Trophoblast cell (in vitro differentiated cells and primary cell): ENCODE measurements at regions not wholly inside any gene's neighbourhood (a gene's known extent, or its start where the extent isn't known, plus 50 kb on each side); places are given as distances from the start of the nearest gene placed in this dataset.
"Not testable (repeated sequence)": the region's sequence is repeated elsewhere in the genome, so short reads cannot be mapped to it uniquely, and the experiment has no call there.

Experiments
- DNase-seq, 2 donors: peaks; one replicate each; pipeline ENCODE4 v3.0.0-alpha.2; 2016
- H2AFZ ChIP-seq: 2 replicates; pipeline ENCODE4 v1.6.1; 2013; ENCODE audit warnings: low read length, moderate library complexity, mild to moderate bottlenecking; ENCODE audit not compliant: insufficient read depth, poor library complexity
- H2AK5ac ChIP-seq: 2 replicates; pipeline ENCODE4 v1.6.1; 2013; ENCODE audit warnings: mild to moderate bottlenecking, low read length
- H2BK120ac ChIP-seq: 2 replicates; pipeline ENCODE4 v1.6.1; 2013; ENCODE audit warnings: low read length, mild to moderate bottlenecking, moderate library complexity; ENCODE audit not compliant: insufficient read depth, poor library complexity
- H2BK12ac ChIP-seq: 2 replicates; pipeline ENCODE4 v1.6.1; 2013; ENCODE audit warnings: mild to moderate bottlenecking, low read length, moderate library complexity
- H2BK5ac ChIP-seq: 2 replicates; pipeline ENCODE4 v1.6.1; 2013; ENCODE audit warnings: low read length, low read depth, moderate library complexity, mild to moderate bottlenecking; ENCODE audit not compliant: poor library complexity
- H3K14ac ChIP-seq: 2 replicates; pipeline ENCODE4 v1.6.1; 2013; ENCODE audit warnings: mild to moderate bottlenecking, low read length
- H3K18ac ChIP-seq: 2 replicates; pipeline ENCODE4 v1.6.1; 2013; ENCODE audit warnings: mild to moderate bottlenecking, low read length
- H3K23ac ChIP-seq: 2 replicates; pipeline ENCODE4 v1.6.1; 2013; ENCODE audit warnings: low read length
- H3K27ac ChIP-seq: 2 replicates; pipeline ENCODE4 v1.5.1; 2013; ENCODE audit warnings: low read depth, mild to moderate bottlenecking, inconsistent platforms, low read length, moderate library complexity
- H3K27me3 ChIP-seq: 2 replicates; pipeline ENCODE4 v1.6.1; 2013; ENCODE audit warnings: inconsistent platforms, mild to moderate bottlenecking, low read length, moderate library complexity; ENCODE audit not compliant: insufficient read depth
- H3K36me3 ChIP-seq, 2 experiments: 1 replicate in 1 of 2; 2 replicates in 1 of 2; pipeline ENCODE4 v1.6.1; 2013; ENCODE audit warnings: low read length in 2 of 2, mild to moderate bottlenecking in 2 of 2, moderate library complexity in 1 of 2; ENCODE audit not compliant: insufficient read depth in 2 of 2, control insufficient read depth in 1 of 2
- H3K4ac ChIP-seq: 2 replicates; pipeline ENCODE4 v1.6.1; 2013; ENCODE audit warnings: low read depth, mild to moderate bottlenecking, low read length, moderate library complexity
- H3K4me1 ChIP-seq, 2 experiments: 1 replicate in 1 of 2; 2 replicates in 1 of 2; pipeline ENCODE4 v1.6.1; 2013; ENCODE audit warnings: low read length in 2 of 2, mild to moderate bottlenecking in 2 of 2, moderate library complexity in 1 of 2; ENCODE audit not compliant: insufficient read depth in 2 of 2, control insufficient read depth in 1 of 2
- H3K4me2 ChIP-seq: 2 replicates; pipeline ENCODE4 v1.6.1; 2013; ENCODE audit warnings: inconsistent platforms, mild to moderate bottlenecking, low read length, moderate library complexity
- H3K4me3 ChIP-seq: 2 replicates; pipeline ENCODE4 v1.5.1; 2013; ENCODE audit warnings: mild to moderate bottlenecking, low read depth, low read length, inconsistent platforms
- H3K79me1 ChIP-seq: one replicate; pipeline ENCODE4 v1.6.1; 2013; ENCODE audit warnings: low read length
- H3K79me2 ChIP-seq: 2 replicates; pipeline ENCODE4 v1.6.1; 2013; ENCODE audit warnings: low read length, mild to moderate bottlenecking; ENCODE audit not compliant: control insufficient read depth, insufficient read depth, poor library complexity
- H3K9ac ChIP-seq: 2 replicates; pipeline ENCODE4 v1.6.1; 2013; ENCODE audit warnings: mild to moderate bottlenecking, low read length
- H3K9me3 ChIP-seq: 2 replicates; pipeline ENCODE4 v1.6.1; 2013; ENCODE audit warnings: low read depth, mild to moderate bottlenecking, control low read depth, inconsistent platforms, low read length; ENCODE audit not compliant: insufficient read depth
- H4K12ac ChIP-seq: 2 replicates; pipeline ENCODE4 v1.6.1; 2013; ENCODE audit warnings: low read depth, mild to moderate bottlenecking, low read length, moderate library complexity
- H4K8ac ChIP-seq: 2 replicates; pipeline ENCODE4 v1.6.1; 2013; ENCODE audit warnings: low read depth, mild to moderate bottlenecking, low read length, moderate library complexity
- H4K91ac ChIP-seq: one replicate; pipeline ENCODE4 v1.6.1; 2013; ENCODE audit warnings: low read depth, mild to moderate bottlenecking, low read length, moderate library complexity
- WGBS: extraction: QIAGEN DNeasy Blood & Tissue Kit; methylation state at CpG from one replicate; pipeline ENCODE4 v1.1.7; 2013; ENCODE audit warnings: missing lambda C conversion rate; ENCODE audit not compliant: insufficient read length, insufficient coverage; ENCODE audit errors: extremely low coverage; 5-methylcytosine and 5-hydroxymethylcytosine counted together

- H4K12ac ChIP-seq = no peak overlapping the region
- H3K79me2 ChIP-seq = no peaks in the 10 kb centered on the region
- no peak overlapping the region for H2AFZ ChIP-seq
- no peak overlapping the region for H3K14ac ChIP-seq
- no peak overlapping the region for H3K18ac ChIP-seq
- H3K27me3 ChIP-seq = no peaks in the 10 kb centered on the region
- H4K91ac ChIP-seq = no peak overlapping the region
- H3K23ac ChIP-seq = no peak overlapping the region
- no peaks in the 10 kb centered on the region for H3K36me3 ChIP-seq
- DNase-seq = no peak
- no peaks in the 10 kb centered on the region for H3K9me3 ChIP-seq
- no peak overlapping the region for H3K4me2 ChIP-seq
- peaks cover 2% of the 10 kb centered on the region for H3K79me1 ChIP-seq
- no peak overlapping the region for H4K8ac ChIP-seq
- H3K4me3 ChIP-seq = no peak overlapping the region
- H2BK120ac ChIP-seq = no peak overlapping the region
- H3K4ac ChIP-seq = no peak overlapping the region
- H3K9ac ChIP-seq = no peak overlapping the region
- no peak overlapping the region for H2BK12ac ChIP-seq
- no peak overlapping the region for H2BK5ac ChIP-seq
- no peak overlapping the region for H2AK5ac ChIP-seq
- peaks cover 0 to 3% of the 10 kb centered on the region in 2 experiments for H3K4me1 ChIP-seq
- no peak overlapping the region for H3K27ac ChIP-seq
Observed at GRCh38 chr6:141981190-141981589, 151.5 kb upstream of the GJE1 start.

- no peaks in the 10 kb centered on the region for H3K79me1 ChIP-seq
- H4K8ac ChIP-seq = no peak overlapping the region
- H3K14ac ChIP-seq = no peak overlapping the region
- no peak overlapping the region for H2BK12ac ChIP-seq
- H2BK120ac ChIP-seq = no peak overlapping the region
- no peaks in the 10 kb centered on the region for H3K4me1 ChIP-seq
- no peak overlapping the region for H3K27ac ChIP-seq
- no peak overlapping the region for H3K4me2 ChIP-seq
- no CpG with 5 or more reads among the region's 2 CpGs for WGBS
- H3K9ac ChIP-seq = no peak overlapping the region
- no peak overlapping the region for H3K18ac ChIP-seq
- no peaks in the 10 kb centered on the region for H3K79me2 ChIP-seq
- H3K23ac ChIP-seq = no peak overlapping the region
- no peaks in the 10 kb centered on the region for H3K9me3 ChIP-seq
- no peaks in the 10 kb centered on the region for H3K27me3 ChIP-seq
- H2BK5ac ChIP-seq = no peak overlapping the region
- H4K12ac ChIP-seq = no peak overlapping the region
- H2AFZ ChIP-seq = no peak overlapping the region
- H3K36me3 ChIP-seq = no peaks in the 10 kb centered on the region
- no peak overlapping the region for H4K91ac ChIP-seq
- H3K4me3 ChIP-seq = no peak overlapping the region
- no peak for DNase-seq
- H2AK5ac ChIP-seq = no peak overlapping the region
- H3K4ac ChIP-seq = no peak overlapping the region
Observed at GRCh38 chr6:141977782-141978181, 154.9 kb upstream of the GJE1 start.

- Histone ChIP-seq H4K91ac (no peak overlapping the region), H3K27ac (no peak overlapping the region), H3K79me2 (no peaks in the 10 kb centered on the region), H3K4me3 (no peak overlapping the region), H4K12ac (no peak overlapping the region), H4K8ac (no peak overlapping the region), H3K18ac (no peak overlapping the region), H2AK5ac (no peak overlapping the region), H2BK120ac (no peak overlapping the region), H3K79me1 (no peaks in the 10 kb centered on the region), H3K4me1 (no peaks in the 10 kb centered on the region), H2AFZ (no peak overlapping the region), H2BK12ac (no peak overlapping the region), H3K23ac (no peak overlapping the region), H3K36me3 (no peaks in the 10 kb centered on the region), H3K27me3 (no peaks in the 10 kb centered on the region), H3K9ac (no peak overlapping the region), H3K4me2 (no peak overlapping the region), H3K9me3 (no peaks in the 10 kb centered on the region), H3K14ac (no peak overlapping the region), H2BK5ac (no peak overlapping the region), H3K4ac (no peak overlapping the region)
- WGBS = no CpG with 5 or more reads among the region's 1 CpG
- DNase-seq = no peak
Observed at GRCh38 chr6:141976994-141977393, 155.7 kb upstream of the GJE1 start.

- H2BK120ac ChIP-seq, H3K23ac ChIP-seq, H3K36me3 ChIP-seq, H3K9me3 ChIP-seq, H3K27me3 ChIP-seq, H3K27ac ChIP-seq, H3K14ac ChIP-seq, H2BK12ac ChIP-seq, H4K8ac ChIP-seq, H3K79me1 ChIP-seq, H3K18ac ChIP-seq, H2AK5ac ChIP-seq, H2AFZ ChIP-seq, H3K4me3 ChIP-seq, H2BK5ac ChIP-seq, DNase-seq, H4K12ac ChIP-seq, H4K91ac ChIP-seq, H3K9ac ChIP-seq, H3K4ac ChIP-seq, H3K4me2 ChIP-seq, H3K79me2 ChIP-seq, H3K4me1 ChIP-seq: not testable (repeated sequence)
- no CpG with 5 or more reads among the region's 19 CpGs for WGBS
Observed at GRCh38 chr6:141969768-141970415, 162.8 kb upstream of the GJE1 start.
